ENCODE measurements at regions not wholly inside any gene's neighbourhood (a gene's known extent, or its start where the extent isn't known, plus 50 kb on each side); places are given as distances from the start of the nearest gene placed in this dataset.

DNA sequence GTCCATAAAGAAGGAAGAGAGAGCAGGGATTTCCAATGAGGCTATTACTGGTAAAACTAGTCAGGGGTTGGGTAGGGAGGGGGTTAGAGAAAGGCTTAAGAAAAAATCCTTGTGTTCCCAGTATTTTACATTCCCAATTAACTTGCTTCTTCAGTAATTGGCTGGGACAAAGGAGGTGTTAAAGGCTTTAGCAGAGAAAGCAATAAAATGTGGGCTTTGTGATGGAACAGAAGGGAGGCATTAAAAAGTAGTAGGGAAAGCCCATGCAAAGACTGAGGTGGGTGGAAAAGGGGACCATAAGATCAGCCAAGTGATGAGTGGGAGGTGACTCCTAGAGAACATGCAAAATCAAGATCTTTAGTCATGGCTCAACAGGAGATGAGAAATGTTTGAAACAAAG, 1467.2 kb downstream of the RPA4 start:
- DNase-seq, result no peak

DNA sequence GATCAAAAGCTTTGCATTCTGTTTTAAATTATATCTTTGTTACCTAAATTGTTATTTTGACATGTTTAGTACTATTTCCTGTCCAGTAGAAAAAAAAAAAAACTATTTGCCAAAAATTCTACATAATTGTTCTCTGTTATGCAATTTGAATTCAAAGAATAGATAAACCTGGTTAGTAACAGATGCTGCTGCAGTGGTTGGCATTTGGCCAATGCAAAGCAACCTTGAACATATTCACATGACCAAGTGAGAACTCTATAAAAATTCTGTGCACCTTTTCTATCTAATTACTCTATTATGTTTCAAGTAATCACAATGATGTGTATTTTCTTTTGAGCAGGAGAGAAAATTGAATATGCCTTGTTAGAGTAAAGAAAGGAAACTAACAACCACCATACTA, 1473.4 kb downstream of the RPA4 start:
- no peak for DNase-seq

DNA sequence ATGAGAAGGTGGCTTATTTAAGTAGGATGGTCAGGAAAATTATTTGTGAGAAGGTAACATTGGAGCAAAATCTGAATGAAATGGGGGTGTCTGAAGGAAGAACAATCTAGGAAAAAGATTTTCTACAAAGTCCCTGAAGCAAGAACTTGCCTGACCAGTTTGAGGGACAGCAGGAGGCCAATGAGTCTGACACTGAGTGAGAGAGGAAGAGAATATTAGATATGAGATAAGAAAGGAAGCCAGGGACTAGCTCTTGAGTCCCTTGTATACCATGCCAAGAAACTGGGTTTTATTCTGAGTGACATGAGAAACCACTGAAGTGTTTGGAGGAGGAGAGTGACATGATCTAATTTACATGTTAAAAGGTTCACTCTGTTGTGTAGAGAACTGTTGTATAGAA, 1478.9 kb downstream of the RPA4 start:
- DNase-seq, result no peak

DNA sequence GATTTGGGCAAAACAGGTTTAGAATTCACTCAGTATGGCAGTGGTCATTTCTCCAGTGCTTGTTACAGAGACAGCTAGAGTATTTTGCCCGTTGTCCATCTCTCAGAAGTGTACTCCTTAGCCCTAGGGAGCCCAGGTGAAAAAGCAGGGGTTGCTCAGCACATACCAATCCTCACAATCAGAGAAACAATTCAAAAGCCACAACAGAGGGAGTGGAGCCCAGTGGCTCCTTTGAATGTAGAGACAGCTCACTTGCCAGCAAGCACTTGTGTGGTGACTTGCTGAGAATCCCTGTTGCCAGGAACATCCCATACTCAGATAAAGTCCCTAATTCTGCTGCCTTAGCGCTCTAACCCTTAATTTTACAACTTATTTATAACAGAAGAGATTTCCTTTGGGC, 1488.3 kb downstream of the RPA4 start:
- DNase-seq, result no peak

DNA sequence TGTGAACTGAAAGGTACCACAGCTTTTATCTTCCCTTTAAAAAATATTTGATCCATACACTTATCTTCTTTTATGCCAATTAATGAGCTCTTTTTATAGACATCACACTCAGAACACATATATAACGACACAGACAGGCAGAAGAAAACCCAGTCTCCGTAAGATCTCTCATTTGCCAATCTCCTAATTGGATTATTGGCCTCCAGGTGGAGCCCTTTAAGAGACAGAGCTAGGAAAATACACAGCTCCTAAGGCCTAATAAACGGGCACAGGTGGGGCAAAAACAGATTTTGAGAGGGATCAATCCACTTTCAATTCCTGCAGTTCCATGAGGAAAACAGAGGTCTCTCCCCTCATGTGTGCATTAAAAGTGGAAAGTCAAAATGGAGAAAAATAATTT, 1495.4 kb downstream of the RPA4 start:
- no peak for DNase-seq

DNA sequence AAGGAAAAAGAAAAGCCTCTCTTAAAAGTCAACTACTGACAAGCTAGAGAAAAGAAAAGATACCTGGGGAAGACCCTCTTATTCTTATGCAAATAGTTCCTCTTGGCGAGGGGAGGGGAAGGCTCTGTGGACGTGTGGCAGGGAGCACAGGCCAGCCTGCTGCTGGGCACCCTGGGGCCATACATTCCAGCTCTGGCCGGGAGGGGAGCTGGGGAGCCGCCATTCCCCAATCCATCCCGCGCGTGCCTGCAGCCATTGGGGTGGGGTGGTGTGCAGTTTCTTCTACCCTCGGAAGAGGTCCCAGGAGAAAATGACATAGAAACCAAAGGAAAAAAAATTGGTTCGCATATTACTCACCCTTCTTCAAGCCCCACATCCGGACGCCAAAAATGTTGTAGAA, 1496.4 kb downstream of the RPA4 start:
- no peak for DNase-seq

DNA sequence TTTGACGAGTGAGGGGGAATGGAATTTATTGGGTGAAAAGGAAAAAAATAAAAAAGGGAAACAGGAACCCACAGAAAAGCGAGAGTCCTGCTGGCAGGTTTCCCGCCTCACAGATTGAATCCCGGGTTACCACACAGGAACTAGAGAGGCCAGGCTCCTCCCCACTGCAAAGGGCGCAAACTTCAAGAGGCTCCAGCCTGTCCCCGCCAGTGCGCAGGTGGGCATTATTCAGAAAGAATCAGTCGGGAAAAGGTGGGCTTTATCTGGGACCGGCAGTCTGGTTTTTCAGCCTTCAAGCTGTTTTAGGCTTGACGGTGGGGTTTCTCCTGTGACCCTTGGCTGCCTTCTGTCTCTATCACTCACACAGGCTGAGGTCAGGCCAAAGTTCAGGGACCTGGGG, 1496.8 kb downstream of the RPA4 start:
- no peak for DNase-seq

DNA sequence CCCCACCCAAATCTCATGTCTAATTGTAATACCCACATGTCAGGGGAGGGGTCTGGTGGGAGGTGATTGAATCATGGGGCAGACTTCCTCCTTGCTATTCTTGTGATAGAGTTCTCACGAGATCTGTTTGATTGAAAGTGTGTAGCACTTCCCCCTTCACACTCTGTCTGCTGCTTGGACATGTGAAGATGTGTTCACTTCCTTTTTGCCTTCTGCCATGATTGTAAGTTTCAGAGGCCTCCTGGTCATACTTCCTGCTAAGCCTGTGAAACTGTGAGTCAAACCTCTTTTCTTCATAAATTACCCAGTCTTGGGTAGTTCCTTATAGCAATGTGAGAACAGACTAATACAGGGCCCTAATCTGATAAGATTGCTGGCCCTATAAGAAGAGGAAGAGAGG, 1514.8 kb downstream of the RPA4 start:
- no peak for DNase-seq

DNA sequence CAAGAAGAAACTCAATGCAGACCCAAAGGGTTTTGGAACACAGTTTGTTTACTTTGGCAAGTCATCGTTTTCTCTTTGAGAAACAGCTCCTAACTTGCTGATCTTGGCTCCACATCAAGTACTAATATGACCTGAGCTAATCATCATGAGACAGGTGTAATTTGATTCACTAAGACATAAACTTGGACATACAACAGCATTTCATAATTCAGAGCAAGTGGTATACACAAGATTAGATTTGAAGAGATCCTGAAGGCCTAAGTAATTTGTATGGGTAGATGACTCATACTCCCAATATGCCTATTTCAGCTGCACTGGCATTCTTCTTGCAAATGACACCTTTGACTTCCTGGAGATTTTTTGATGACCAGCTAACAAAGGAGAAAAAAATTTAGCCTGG, 1521.7 kb downstream of the RPA4 start:
- no peak for DNase-seq

DNA sequence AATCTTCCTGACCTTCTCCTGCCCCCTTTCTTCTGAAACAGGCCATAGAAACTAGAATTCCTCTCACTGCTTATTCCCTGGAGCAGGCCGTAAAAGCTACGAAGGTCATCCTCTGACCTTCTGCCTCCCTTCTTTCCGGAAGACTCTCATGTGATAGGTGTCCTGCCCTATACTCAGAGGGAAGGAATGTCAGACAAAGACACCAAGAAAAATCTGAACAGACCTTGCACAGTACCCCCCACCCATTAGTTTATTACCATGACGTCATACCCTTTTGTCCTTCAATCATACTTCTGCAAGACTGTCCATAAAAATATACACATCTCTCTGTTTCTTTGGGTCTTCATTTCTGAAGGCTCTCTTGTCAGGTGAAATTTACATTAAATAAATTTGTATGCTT, 1523.9 kb downstream of the RPA4 start:
- no peak for DNase-seq

DNA sequence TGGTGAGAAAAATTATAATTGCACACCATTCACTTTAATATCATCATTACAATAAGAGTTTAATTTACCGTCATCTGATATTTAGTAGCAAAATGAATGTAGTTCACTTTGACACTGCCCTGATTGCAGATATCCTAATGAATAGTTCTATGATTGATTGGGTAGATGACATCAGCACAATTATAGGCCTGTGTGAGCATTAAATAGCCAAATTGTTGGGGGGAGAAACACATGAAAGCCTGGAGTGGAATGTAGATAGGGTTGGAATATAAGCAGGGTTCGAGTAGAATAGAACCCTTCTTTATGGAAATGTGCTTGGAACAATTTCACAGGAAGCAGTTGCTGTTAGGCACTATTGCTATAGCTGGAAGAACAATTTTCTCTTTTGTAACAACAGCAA, 1526.2 kb downstream of the RPA4 start:
- DNase-seq, result no peak

DNA sequence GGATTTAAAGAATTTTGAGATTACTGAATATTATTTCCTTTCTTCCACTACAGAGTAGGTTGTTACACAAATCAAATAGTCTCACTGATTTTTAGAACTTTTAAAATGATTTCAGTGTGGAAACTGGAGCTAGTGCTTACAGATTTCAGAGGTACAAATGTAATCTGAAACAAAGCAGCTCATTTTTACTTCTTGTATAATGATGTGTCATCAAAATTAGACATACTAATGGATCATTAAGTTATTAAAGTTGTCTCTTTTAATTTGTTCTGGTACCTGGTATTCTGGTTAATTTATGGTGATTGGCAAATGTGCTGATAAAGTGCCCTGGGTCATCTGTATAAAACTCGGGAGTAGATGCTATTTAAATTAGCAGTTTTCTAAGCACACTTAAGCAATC, 1528.3 kb downstream of the RPA4 start:
- DNase-seq, result no peak

DNA sequence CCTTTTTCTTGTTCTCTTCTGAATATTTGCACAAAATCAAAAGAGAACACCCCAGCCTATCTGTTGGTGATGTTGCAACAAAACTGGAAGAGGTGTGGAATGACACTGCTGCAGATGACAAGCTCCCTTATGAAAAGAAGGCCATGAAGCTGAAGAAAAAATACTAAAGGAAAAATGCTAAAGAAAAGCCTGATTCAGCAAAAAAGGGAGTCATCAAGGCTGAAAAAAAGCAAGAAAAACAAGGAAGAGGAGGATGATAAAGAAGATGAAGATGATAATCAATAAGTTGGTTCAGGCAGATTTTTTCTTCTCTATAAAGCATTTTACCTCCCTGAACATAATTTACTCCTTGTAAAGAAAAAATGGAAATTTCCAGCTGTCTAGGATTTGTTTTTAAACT, 1538.8 kb downstream of the RPA4 start:
- no peak for DNase-seq

DNA sequence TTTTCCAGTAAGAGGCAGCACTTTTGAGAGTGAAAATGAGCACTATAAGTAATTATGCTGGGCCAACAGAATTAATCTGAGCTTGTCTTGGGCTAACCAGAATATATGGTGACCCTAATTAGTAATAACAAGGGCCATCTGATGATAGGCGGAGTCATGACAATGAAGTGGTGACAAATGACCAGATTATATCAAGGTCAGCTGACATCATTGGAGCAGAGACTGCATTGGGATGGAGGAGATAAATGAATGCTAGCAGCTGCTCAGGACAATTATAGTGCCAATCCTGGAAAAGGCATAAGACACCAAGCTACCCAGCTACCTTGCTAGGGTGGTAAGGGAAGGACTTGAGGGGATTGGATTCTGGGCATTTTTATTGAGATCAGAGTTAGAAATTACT, 1548.7 kb downstream of the RPA4 start:
- DNase-seq, result no peak

DNA sequence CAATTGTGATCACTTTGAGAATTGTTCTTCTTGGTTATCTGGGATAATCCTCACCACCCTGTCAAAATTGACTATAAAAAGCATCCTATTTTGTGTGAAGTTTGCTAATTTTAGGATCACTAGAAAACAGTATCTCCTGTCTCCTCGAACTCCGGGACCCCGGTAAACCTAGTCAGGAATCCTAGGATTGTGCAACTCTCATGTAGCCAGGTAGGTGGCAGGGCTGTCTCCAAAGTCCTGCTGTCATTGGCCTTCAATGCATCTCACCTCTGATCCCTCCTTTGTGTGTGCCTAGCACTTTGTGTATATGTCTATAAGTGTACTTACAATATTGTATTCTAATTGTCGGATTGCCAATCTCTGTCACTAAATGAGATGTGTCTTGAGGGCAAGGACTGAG, 1564.8 kb downstream of the RPA4 start:
- DNase-seq, result no peak

DNA sequence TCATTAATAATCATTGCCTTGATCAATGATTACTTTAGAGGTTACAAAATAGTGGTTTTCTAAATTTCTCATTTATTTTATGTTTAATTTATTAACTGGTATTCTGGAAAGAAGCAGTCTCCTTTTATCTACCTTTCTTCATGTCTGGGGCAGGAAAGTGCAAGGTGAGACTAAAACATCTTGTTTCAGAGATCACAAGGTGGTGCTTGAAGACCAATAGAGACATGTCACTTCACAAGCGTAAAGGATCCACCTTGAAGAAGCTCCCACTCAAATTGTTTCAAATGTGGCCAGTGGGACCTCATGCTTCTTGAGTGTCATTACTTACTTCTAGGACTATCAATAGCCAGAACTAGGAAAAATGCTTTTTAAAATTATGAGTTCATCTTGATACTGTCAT, 1568.7 kb downstream of the RPA4 start:
- no peak for DNase-seq

DNA sequence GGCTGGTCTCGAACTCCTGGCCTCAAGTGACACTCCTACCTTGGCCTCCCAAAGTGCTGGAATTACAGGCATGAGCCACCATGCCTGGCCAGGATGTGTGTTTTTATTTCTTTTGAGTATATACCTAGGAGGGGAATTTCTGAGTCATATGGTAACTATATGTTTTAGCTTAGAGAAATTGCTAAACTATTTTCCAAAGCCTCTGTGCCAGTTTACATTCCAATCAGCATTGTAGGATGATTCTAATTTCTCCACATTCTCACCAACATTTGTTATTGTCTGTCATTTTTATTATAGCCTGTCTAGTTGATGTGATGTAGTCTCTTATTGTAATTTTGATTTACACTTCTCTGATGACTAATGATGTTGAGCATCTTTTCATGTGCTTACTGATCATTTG, 1576.0 kb downstream of the RPA4 start:
- DNase-seq, result no peak

DNA sequence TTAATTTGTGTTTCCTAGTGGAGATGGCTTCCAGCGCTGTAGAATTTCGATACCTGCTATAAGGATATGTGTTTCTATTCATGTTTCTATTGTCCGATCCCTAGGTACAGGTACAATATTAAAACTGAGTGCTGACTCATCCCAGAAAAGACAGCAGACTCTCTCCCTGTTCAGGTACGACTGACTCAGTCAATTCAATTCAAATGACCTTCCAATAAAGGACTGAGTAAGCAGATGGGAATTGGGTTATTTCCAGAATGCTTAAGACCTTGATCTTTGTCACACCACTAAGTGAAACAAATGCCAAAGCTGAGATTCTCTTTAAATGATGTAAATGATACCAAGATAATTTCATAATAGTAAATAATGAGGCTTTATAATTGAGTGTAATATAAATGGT, 1596.9 kb downstream of the RPA4 start:
- DNase-seq, result no peak

DNA sequence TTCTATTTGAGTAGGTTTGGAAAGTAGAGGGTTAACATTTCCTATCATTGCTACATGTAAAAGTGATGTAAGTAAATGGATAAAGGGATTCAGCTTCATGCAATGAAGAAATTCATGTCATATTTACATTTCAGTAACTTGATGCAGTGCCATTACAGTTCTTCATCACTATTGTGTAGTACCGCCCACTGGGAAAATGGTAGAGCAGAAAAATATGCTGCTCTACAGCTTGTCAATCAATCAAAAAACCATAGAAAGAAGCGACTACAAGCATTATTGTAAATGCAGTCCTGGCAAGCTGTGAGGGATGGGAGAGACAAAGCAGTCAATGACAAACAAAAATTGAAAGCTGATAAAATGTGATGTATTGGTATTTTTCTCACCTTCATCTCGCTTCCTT, 1597.9 kb downstream of the RPA4 start:
- no peak for DNase-seq

DNA sequence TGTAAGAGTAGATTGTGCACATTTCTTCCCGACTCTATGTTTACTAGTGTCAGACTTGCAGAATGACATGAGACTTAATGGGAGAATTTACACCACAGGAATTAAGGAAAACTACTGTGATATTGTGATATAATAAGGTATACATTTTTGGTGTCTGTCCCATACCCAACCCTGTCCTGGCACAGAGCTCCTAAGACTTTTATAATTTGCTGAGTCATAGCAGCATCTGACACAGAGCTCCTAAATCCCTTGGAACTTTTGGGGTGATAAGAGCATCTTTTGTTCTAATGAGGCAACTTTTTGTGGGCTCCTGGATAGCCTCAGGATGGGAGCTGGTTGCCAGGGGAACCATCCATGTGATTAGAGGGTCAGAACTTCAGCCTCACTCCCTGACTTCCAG, 1607.0 kb downstream of the RPA4 start:
- no peak for DNase-seq

DNA sequence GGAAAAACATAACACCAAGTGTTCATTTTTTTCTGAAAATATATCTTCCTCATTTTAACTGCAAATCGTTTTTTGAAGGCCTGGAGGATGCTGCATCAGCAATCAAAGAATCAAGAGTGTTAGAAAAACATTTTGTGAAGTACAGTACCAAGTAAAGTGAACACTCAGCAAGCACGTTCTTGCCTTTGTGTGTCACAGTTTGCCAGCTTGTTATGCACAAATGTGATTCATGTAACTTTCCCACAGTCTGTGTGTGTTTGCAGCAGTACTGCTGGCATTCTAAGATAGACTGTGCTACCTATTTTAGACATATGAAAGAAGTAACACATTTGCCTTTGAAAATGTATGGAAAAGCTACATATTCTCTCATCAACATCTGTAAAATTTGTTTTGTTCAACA, 1617.7 kb downstream of the RPA4 start:
- DNase-seq, result peak in 1 of 58 donors; percentile 0

DNA sequence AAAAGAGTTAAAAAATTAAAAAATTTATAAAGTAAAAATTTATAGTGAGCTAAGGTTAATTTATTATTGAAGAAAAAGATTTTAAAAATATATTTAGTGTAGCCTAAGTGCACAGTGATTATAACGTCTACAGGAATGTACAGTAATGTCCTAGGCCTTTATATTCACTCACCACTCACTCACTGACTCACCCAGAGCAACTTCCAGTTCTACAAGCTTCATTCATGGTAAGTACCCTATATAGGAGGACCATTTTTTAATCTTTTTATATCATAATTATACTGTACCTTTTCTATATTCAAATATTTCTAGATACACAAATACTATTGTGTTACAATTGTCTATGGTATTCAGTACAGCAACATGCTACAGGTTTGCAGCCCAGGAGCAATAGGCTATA, 1623.2 kb downstream of the RPA4 start:
- DNase-seq, result no peak

DNA sequence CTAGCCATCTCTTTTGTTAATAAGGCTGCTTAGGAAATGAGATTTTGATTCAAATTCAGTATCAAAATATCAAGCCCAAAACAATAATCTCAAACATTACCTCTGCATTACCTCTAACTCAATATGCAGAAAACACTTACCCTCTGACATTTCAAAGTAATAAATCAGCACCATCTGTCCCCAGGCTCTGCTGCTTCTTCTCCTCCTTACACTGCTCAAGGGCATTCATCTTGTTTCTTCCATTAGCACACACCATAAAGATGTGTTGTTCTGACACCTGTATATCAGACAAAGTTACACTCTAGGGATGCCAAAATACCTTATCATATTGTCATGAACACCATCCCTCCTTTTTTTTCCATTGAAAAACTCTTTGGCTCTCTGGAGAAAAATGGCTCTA, 1630.3 kb downstream of the RPA4 start:
- DNase-seq, result no peak

DNA sequence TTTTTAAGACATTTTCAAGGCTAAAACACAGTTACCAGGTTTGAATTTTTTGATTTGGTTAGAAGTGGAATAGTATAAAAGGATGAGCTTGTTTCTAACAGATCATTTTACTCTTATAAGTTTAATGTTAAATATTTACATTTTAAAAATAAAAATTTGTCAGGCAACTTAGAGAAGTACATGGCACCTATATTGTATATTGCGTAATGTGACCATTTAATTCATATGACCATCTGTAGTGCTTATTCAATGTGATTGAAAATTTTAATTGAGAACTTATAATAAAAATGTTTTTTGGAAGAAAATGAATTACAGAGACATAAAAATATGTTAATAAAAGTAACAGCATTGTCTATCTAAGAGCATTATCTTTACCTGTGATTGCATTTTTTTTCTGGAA, 1632.4 kb downstream of the RPA4 start:
- DNase-seq, result no peak

DNA sequence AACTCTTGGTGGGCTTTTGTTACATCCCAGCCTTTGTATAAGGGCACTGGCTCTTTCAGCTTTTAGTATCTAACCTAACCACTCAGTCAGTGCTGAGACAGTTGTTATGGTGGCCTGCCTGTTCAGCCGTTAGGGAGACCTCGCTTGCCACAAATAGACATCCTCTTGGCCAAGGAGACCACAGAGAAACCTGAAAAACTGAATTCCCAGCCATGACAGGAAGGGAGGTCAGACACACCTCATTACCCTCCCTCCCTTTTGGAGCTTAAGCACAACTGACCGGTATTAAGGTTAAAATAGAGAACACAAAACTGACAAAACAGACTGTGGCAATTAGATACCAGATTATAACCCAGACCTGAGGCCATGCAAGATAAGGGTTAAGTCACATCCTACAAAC, 1639.3 kb downstream of the RPA4 start:
- no peak for DNase-seq

All from anterior cingulate cortex (tissue), 58 donors.